HG03571 (cell line): ENCODE measurements at regions not wholly inside any gene's neighbourhood (a gene's known extent, or its start where the extent isn't known, plus 50 kb on each side); places are given as distances from the start of the nearest gene placed in this dataset.

Source experiments
- ATAC-seq: cut with Tn5 transposase; IDR thresholded peaks from one replicate; pipeline ENCODE4 v1.9.1; 2021; ENCODE audit not compliant: unreplicated experiment

GRCh38 chr2:136062066-136062837 is 55.7 kb downstream of the CXCR4 start:
- ATAC-seq = no peak

GRCh38 chr2:136060416-136060815 is 57.5 kb downstream of the CXCR4 start:
- ATAC-seq = no peak

GRCh38 chr2:136059036-136059472 is 58.9 kb downstream of the CXCR4 start:
- peak; percentile 55 for ATAC-seq

GRCh38 chr2:136058262-136058661 is 59.7 kb downstream of the CXCR4 start:
- no peak for ATAC-seq

- ATAC-seq = no peak
These were observed 60.2 kb downstream of the CXCR4 start for GRCh38 chr2:136057802-136058140.

- peak; percentile 24 for ATAC-seq
These were observed 60.7 kb downstream of the CXCR4 start for GRCh38 chr2:136057023-136057801.

GRCh38 chr2:136055929-136056688 is 61.8 kb downstream of the CXCR4 start:
- no peak for ATAC-seq

- ATAC-seq = no peak
These were observed 63.1 kb downstream of the CXCR4 start for GRCh38 chr2:136054856-136055255.

GRCh38 chr2:136052369-136053362 is 65.3 kb downstream of the CXCR4 start:
- ATAC-seq = no peak

- no peak for ATAC-seq
These were observed 66.3 kb upstream of the DARS1 start for GRCh38 chr2:136051725-136052048.

GRCh38 chr2:136051001-136051724 is 65.7 kb upstream of the DARS1 start:
- peak; percentile 48 for ATAC-seq

GRCh38 chr2:136049991-136050920 is 64.8 kb upstream of the DARS1 start:
- ATAC-seq = no peak

GRCh38 chr2:136049011-136049742 is 63.8 kb upstream of the DARS1 start:
- no peak for ATAC-seq

- no peak for ATAC-seq
These were observed 60.6 kb upstream of the DARS1 start for GRCh38 chr2:136045835-136046570.

- no peak for ATAC-seq
These were observed 59.9 kb upstream of the DARS1 start for GRCh38 chr2:136045344-136045743.
